ENCODE measurements at regions not wholly inside any gene's neighbourhood (a gene's known extent, or its start where the extent isn't known, plus 50 kb on each side); places are given as distances from the start of the nearest gene placed in this dataset.
"Not testable (repeated sequence)": the region's sequence is repeated elsewhere in the genome, so short reads cannot be mapped to it uniquely, and the experiment has no call there.

GRCh38 chr22:47407461-47408025 lies 645.1 kb downstream of the TBC1D22A start:
- DNase-seq: no peak

- DNase-seq: no peak
Observed at GRCh38 chr22:47406896-47407295, 644.4 kb downstream of the TBC1D22A start.

- DNase-seq: no peak
Observed at GRCh38 chr22:47406180-47406834, 643.9 kb downstream of the TBC1D22A start.

GRCh38 chr22:47405222-47405621 lies 642.8 kb downstream of the TBC1D22A start:
- not testable (repeated sequence) for DNase-seq

GRCh38 chr22:47402876-47403525 lies 640.6 kb downstream of the TBC1D22A start:
- DNase-seq: no peak

GRCh38 chr22:47401976-47402770 lies 639.7 kb downstream of the TBC1D22A start:
- DNase-seq: no peak

GRCh38 chr22:47401592-47401898 lies 639.1 kb downstream of the TBC1D22A start:
- no peak for DNase-seq

GRCh38 chr22:47400701-47401591 lies 638.5 kb downstream of the TBC1D22A start:
- peak; percentile 4 for DNase-seq

GRCh38 chr22:47400131-47400530 lies 637.7 kb downstream of the TBC1D22A start:
- not testable (repeated sequence) for DNase-seq

GRCh38 chr22:47398921-47399790 lies 636.7 kb downstream of the TBC1D22A start:
- no peak for DNase-seq

- no peak for DNase-seq
Observed at GRCh38 chr22:47398491-47398890, 636.0 kb downstream of the TBC1D22A start.

GRCh38 chr22:47397673-47398072 lies 635.2 kb downstream of the TBC1D22A start:
- DNase-seq: no peak

GRCh38 chr22:47396515-47396914 lies 634.1 kb downstream of the TBC1D22A start:
- no peak for DNase-seq

- no peak for DNase-seq
Observed at GRCh38 chr22:47396105-47396504, 633.7 kb downstream of the TBC1D22A start.

- DNase-seq: peak; percentile 63
Observed at GRCh38 chr22:47395481-47395880, 633.0 kb downstream of the TBC1D22A start.

- no peak for DNase-seq
Observed at GRCh38 chr22:47394504-47395440, 632.3 kb downstream of the TBC1D22A start.

GRCh38 chr22:47393191-47393590 lies 630.7 kb downstream of the TBC1D22A start:
- DNase-seq: no peak

- DNase-seq: no peak
Observed at GRCh38 chr22:47392729-47393128, 630.3 kb downstream of the TBC1D22A start.

GRCh38 chr22:47392054-47392347 lies 629.6 kb downstream of the TBC1D22A start:
- no peak for DNase-seq

- DNase-seq: no peak
Observed at GRCh38 chr22:47391169-47392053, 629.0 kb downstream of the TBC1D22A start.

All from NCI-H1105 (cell line).